Activated CD8-positive, alpha-beta memory T cell treated with anti-CD3 and anti-CD28 coated beads, Interleukin-2, amount 50 U/mL, for 48 hours (primary cell): ENCODE measurements at regions not wholly inside any gene's neighbourhood (a gene's known extent, or its start where the extent isn't known, plus 50 kb on each side); places are given as distances from the start of the nearest gene placed in this dataset.
"Not testable (repeated sequence)": the region's sequence is repeated elsewhere in the genome, so short reads cannot be mapped to it uniquely, and the experiment has no call there.

Experiments
- DNase-seq: peaks from one replicate; pipeline ENCODE4 v3.0.0-alpha.2; 2020

GRCh38 chr9:108803428-108804065, 52.2 kb downstream of the ACTL7B start:
- DNase-seq, result no peak

DNA sequence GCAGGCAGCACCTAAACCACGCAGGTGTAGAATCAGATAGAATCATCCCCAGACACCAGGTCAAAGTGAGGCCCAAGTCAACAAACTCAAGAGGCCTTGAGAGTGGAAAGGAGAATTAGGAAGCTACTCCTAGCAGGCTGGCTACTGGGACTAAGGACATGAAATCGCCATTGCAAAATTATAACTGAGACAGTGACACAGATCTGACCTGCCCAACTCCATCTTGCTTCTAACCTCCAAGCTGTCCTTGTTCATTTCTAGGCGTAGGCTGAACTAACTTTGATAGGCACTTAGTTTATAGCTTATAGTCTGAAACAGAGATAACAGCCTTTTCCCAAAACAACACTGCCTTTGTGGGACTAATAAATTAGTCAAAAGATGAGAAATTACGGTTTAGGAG, 52.8 kb downstream of the ACTL7B start:
- DNase-seq, result no peak

DNA sequence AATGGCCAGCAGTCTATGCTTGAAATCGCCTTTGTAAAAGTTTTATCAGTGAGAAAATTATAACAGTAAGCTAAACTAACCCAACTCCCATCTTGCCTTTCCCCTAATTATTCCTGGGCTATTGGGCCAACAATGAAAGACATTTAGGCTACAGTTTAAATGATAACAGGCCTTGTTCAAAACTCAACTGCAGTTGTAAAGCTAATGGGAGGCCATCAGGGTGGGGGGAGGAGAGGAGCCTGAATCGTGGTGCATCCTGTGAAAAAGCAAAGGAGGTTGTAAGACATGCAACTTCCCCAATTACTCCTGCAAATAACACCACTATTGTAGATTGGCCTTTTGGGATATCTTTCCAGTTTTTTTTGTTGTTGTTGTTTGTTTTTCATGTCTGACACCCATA, 53.8 kb downstream of the ACTL7B start:
- DNase-seq, result no peak

DNA sequence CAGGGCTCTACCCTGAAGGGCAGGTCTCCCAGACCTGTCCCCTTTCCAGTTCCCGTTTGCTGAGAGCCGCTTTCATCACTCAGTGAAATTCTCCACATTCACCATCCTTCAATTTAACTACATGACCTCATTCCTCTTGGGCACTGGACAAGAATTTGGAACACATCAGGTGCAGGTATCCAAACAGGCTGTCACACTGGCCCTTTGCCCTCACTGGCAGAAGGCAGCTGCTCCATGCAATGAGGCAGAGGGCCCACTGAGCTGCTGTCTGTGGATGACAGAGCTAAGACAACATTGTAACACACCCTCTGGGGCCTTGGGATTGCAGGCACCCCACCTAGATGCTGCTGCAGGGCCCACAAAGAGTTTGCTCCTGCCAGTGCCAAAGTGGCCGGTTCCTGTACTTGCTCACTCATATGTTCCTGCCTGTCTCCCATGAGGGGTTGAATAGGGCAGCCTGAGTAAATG, 55.1 kb downstream of the ACTL7B start:
- DNase-seq, result no peak

- no peak for DNase-seq
Measured at GRCh38 chr9:108793573-108793972, 62.2 kb downstream of the ACTL7B start.

DNA sequence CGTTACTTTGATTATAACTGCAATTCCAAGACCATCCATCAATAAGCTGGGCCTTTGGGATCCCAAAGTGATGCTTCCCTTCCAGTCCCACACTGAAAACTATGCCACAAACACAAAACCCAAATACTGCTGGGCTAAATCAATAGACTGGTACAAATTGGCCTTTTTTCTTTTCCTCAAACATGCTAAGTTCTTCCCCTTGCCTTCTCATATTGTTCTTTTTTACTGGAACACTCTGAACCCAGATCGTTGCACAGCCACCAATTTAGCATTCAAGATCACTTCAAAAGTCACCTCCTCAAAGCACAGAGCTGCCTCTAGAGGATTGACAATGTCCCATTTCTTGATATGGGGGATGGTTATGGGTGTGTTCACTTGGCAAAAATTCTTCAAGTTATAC, 66.0 kb downstream of the ACTL7B start:
- DNase-seq, result no peak

GRCh38 chr9:108787690-108788048, 68.1 kb downstream of the ACTL7B start:
- DNase-seq, result no peak

DNA sequence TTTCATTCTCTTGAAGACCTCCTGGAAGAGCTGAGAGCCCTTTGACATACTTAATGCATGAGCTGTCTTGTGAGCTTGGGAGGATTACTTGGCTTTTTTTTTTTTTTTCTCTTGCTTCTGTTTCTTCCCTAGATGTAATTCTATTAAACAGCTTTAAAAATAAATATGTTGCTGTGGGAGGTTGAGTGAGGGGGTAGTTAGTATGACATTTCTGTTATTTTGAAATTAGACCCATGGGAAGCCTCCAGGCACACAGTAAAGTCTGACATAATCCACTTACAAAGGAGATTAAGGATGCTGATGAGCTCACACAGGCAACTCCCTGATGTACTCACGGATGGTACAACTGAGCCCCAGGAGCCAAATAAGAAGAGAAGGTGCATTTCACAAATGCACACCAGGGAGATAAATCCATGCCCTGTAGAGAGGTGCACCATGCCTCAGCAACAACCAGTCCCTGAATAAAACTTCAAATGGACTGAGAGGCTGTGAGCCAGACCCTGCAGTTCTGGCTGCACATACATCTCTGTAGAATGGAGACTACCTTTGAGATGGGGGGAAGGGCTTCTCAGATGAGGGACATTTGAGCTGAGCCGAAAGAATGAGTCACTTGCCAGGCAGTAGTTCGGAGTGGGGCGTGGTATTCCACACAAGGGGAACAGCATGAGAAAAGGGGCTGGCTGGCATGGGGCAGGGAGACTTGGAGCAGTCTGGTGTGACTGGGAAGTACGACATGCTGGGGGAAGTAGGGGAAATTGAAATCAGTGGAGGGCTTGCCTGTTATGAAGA, 68.7 kb downstream of the ACTL7B start:
- no peak for DNase-seq

- no peak for DNase-seq
Measured at GRCh38 chr9:108786322-108786721, 69.5 kb downstream of the ACTL7B start.

GRCh38 chr9:108784998-108785397, 70.8 kb downstream of the ACTL7B start:
- no peak for DNase-seq

DNA sequence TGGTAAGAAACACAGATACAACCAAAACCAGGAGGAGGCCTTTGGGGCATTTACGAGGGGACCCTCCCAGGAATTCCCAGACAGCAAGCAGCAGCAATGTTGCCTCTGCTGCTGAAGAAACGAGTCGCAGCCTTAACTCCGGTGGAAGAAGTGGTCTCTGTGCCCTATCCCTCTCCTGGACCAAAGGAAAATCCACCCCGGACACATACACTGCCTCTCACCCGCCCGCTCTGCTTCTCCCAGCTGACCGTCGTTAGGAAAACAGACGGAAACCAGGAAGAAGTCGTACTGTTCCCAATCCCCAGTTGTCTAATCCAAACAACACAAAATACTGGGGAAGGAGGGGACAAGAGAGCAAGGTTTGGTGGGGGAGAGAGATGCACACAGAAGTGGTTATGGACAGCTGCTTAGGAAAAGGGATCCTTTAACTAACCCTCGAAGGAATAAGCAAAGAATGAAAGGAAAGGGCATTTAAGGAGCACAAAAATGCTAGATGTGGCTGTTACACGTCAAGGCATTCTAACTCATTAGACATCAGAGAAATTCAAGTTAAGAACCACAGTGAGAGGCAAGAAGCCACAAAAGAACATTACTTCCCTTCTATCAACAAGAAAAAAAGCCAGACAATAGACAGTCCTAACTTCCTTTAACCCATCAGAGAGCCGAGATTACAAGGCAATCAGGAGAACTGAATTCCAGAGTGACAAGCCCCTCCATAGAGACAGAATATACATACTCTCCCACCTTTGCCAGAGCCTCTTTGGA, 71.9 kb downstream of the ACTL7B start:
- no peak for DNase-seq

GRCh38 chr9:108783326-108783725, 72.5 kb downstream of the ACTL7B start:
- DNase-seq, result no peak

- DNase-seq, result no peak
Measured at GRCh38 chr9:108780942-108781734, 74.6 kb downstream of the ACTL7B start.

GRCh38 chr9:108779551-108780325, 76.0 kb downstream of the ACTL7B start:
- no peak for DNase-seq

DNA sequence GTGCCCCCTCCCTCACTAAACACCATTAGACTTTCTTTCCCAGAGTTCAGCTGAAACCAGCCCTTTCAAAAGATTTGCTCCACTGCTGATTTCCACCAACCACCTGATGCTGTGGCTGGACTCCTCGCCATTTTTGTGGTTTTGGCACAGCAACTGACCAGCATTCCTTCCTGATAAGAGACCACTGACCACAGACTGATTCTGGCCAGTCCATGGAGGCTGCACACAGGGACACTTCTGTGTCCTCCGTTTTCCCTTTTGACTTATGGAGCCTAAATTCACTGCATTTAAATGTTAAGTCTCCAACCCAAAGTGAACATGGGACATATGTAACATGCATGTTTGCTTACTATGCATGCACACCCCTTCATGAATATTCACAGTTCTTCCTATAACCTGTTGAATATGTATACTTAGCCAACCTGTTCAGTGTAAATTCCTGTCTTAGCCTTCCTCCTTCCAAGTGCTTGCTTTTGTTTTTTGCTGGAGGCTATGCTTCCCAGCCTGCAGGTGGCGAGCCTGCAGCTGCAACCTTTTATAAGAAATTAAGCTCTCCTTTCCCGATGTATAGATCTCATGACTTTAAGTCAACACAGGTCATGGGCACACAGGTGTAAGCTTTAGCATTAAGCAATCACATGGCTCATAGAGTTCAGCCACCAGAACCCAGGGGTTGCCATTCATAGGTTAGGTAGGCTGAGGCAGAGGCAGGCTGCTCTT, 78.7 kb downstream of the ACTL7B start:
- DNase-seq, result no peak

DNA sequence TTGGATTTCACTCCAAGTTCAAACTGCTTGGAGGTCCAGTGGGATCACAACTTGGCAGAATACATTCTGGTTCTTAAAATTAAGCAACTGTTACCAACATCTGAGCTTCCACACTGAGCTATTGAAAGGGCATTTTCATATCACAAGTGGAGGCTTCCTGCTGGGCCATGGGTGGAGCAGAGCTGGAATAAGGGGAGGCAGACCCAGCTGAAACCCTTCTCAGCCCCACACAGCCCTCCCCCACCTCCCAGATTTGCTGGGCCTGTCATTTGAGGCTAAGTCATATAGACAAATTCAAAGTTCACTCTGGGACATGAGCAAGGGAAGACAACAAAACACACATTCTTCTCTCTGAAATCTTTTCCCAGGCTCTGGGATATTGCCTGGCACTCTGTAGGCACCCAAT, 79.9 kb downstream of the ACTL7B start:
- no peak for DNase-seq

GRCh38 chr9:108774088-108774487, 81.7 kb downstream of the ACTL7B start:
- DNase-seq, result not testable (repeated sequence)

- no peak for DNase-seq
Measured at GRCh38 chr9:108772301-108772894, 83.4 kb downstream of the ACTL7B start.

GRCh38 chr9:108768744-108769143, 87.0 kb downstream of the ACTL7B start:
- DNase-seq, result no peak

- no peak for DNase-seq
Measured at GRCh38 chr9:108766626-108767161, 89.1 kb downstream of the ACTL7B start.

DNA sequence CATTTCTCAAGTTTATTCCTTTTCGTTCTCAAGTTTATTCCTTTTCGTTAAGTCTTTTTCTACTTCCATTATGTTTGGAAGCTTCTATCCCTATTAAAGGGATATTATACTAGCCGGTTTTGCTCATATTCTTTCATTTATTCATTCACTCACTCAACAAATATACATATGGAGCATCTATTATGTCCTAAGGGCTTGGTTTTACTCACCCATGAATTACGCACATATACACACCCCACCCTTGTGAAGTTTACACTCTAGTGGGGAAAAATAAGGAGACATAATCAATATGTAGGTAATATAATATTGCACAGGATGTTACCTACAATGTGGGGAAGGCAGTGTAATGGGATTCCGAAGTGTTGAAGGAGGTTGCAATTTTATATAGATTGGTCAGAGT, 90.5 kb downstream of the ACTL7B start:
- no peak for DNase-seq
